Dendritic cell treated with granulocyte-macrophage colony-stimulating factor and Interleukin-4, amounts not matched to agents 40 ng/mL and 50 ng/mL, for 4 days (primary cell): ENCODE measurements at regions not wholly inside any gene's neighbourhood (a gene's known extent, or its start where the extent isn't known, plus 50 kb on each side); places are given as distances from the start of the nearest gene placed in this dataset.
"Not testable (repeated sequence)": the region's sequence is repeated elsewhere in the genome, so short reads cannot be mapped to it uniquely, and the experiment has no call there.

ENCODE experiments used
- H3K27ac Mint-ChIP-seq: one replicate; pipeline ENCODE4 v1.8.0; 2022; ENCODE audit warnings: mild to moderate bottlenecking, mixed read lengths
- H3K27me3 Mint-ChIP-seq: one replicate; pipeline ENCODE4 v1.8.0; 2022; ENCODE audit warnings: mild to moderate bottlenecking, mixed read lengths
- H3K36me3 Mint-ChIP-seq: one replicate; pipeline ENCODE4 v1.8.0; 2022; ENCODE audit warnings: low read depth, mixed read lengths
- H3K4me1 Mint-ChIP-seq: one replicate; pipeline ENCODE4 v1.8.0; 2022; ENCODE audit warnings: low read depth, mixed read lengths
- H3K4me3 Mint-ChIP-seq: one replicate; pipeline ENCODE4 v1.8.0; 2022; ENCODE audit warnings: mild to moderate bottlenecking, moderate library complexity, mixed read lengths
- H3K9me3 Mint-ChIP-seq: one replicate; pipeline ENCODE4 v1.8.0; 2022; ENCODE audit warnings: mixed read lengths
- intact Hi-C: fragments of 100-400 bp; cut with micrococcal nuclease; formaldehyde crosslinking; loops from one replicate; pipeline ENCODE4 v1.15.0; 2022

- no peak overlapping the region for H3K4me3 Mint-ChIP-seq
- no peak overlapping the region for H3K27ac Mint-ChIP-seq
- no peaks in the 10 kb centered on the region for H3K27me3 Mint-ChIP-seq
- no peaks in the 10 kb centered on the region for H3K36me3 Mint-ChIP-seq
- peaks cover 31% of the 10 kb centered on the region for H3K9me3 Mint-ChIP-seq
- intact Hi-C loops = no loop called here
- H3K4me1 Mint-ChIP-seq = no peaks in the 10 kb centered on the region
Observed at GRCh38 chrX:65127842-65128241, 151.6 kb upstream of the ZC4H2 start.

DNA sequence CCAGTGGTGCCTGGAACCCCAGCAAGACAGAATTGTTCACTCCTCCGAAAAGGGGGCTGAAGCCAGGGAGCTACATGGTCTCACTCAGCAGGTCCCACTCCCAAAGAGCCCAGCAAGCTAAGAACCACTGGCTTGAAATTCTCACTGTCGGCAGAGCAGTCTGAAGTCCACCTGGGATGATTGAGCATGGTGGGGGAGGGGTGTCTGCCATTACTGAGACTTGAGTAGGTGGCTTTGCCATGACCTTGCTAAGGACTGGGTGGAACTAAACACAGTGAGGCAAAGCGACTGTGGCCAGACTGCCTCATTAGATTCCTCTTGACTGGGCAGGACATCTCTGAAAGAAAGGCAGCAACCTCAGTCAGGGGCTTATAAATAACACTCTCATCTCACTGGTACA lies 122.6 kb upstream of the ZC4H2 start:
- no peaks in the 10 kb centered on the region for H3K36me3 Mint-ChIP-seq
- no peaks in the 10 kb centered on the region for H3K27me3 Mint-ChIP-seq
- intact Hi-C loops = no loop called here
- peaks cover 37% of the 10 kb centered on the region for H3K9me3 Mint-ChIP-seq
- H3K4me3 Mint-ChIP-seq = no peak overlapping the region
- H3K4me1 Mint-ChIP-seq = no peaks in the 10 kb centered on the region
- no peak overlapping the region for H3K27ac Mint-ChIP-seq

DNA sequence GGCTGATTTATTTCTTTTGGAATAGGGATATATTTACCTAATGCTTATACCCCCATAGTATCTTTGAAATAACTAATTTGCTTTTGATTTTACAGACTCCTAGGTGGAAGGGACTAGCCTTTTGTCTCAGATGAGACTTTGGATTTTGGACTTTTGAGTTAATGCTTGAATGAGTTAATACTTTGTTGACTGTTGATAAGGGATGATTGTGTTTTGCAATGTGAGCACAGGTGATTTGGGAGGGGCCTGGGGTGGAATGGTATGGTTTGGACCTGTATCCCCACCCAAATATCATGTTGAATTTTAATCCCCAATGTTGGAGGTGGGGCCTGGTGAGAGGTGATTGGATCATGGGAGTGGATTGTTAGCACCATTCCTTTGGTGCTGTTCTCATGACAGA lies 117.4 kb upstream of the ZC4H2 start:
- H3K36me3 Mint-ChIP-seq = no peaks in the 10 kb centered on the region
- no peaks in the 10 kb centered on the region for H3K27me3 Mint-ChIP-seq
- peaks cover 11% of the 10 kb centered on the region for H3K9me3 Mint-ChIP-seq
- no peak overlapping the region for H3K27ac Mint-ChIP-seq
- no peak overlapping the region for H3K4me3 Mint-ChIP-seq
- intact Hi-C loops = no loop called here
- no peaks in the 10 kb centered on the region for H3K4me1 Mint-ChIP-seq

- intact Hi-C loops = no loop called here
- H3K27ac Mint-ChIP-seq = no peak overlapping the region
- H3K4me3 Mint-ChIP-seq = no peak overlapping the region
- no peaks in the 10 kb centered on the region for H3K4me1 Mint-ChIP-seq
- no peaks in the 10 kb centered on the region for H3K27me3 Mint-ChIP-seq
- peaks cover 81% of the 10 kb centered on the region for H3K9me3 Mint-ChIP-seq
- H3K36me3 Mint-ChIP-seq = no peaks in the 10 kb centered on the region
Observed at GRCh38 chrX:65073233-65073632, 97.0 kb upstream of the ZC4H2 start.

DNA sequence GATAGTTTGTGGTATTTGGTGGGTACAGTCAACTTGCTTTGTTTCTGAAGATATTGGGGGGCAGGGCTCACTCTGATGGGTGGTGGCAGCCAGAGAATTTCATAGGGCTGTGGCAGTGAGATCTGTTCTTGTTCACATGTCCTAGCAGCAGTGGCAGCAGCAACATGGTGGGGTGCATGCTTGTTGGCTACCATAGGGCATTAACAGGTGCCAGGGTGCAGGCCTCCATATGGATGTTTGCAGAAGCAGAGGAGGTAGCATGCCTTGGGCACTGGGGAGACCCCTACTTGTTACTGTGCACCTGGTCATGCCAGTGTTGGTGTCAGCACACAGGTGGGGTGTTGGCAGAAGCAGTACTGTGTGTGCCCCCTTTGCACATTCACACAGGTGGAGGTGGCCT lies 96.3 kb upstream of the ZC4H2 start:
- Mint-ChIP-seq H3K27ac (no peak overlapping the region), H3K36me3 (no peaks in the 10 kb centered on the region), H3K4me3 (no peak overlapping the region), H3K27me3 (no peaks in the 10 kb centered on the region), H3K9me3 (peaks cover 81% of the 10 kb centered on the region), H3K4me1 (no peaks in the 10 kb centered on the region)
- intact Hi-C loops = no loop called here

GRCh38 chrX:65058626-65059025 lies 82.4 kb upstream of the ZC4H2 start:
- H3K4me1 Mint-ChIP-seq, H3K27me3 Mint-ChIP-seq, H3K27ac Mint-ChIP-seq, H3K4me3 Mint-ChIP-seq, H3K36me3 Mint-ChIP-seq, intact Hi-C loops, H3K9me3 Mint-ChIP-seq: not testable (repeated sequence)

GRCh38 chrX:65045001-65045400 lies 68.8 kb upstream of the ZC4H2 start:
- Mint-ChIP-seq H3K27ac (no peak overlapping the region), H3K27me3 (no peaks in the 10 kb centered on the region), H3K4me1 (no peaks in the 10 kb centered on the region), H3K4me3 (no peak overlapping the region), H3K36me3 (no peaks in the 10 kb centered on the region), H3K9me3 (no peaks in the 10 kb centered on the region)
- intact Hi-C loops = no loop called here

DNA sequence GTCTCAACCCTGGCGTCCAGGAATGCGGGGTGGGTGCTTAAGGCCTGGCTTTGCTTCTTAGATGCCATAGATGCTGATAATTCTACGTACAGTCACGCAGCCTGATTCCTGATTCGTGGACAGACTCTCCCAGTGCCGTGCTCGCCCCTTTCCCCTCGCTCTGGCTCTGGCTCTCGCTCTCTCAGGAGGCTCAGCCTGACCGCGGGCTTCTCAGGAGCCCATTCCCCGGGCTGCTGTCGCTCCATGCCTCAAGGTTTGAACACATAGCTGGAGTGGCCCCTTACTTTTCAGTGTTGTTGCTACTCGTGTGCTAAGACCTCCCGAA lies 59.2 kb upstream of the ZC4H2 start:
- Mint-ChIP-seq H3K27ac (no peak overlapping the region), H3K4me3 (peak overlapping the region; percentile 74), H3K4me1 (peaks cover 6% of the 10 kb centered on the region), H3K27me3 (peaks cover 3% of the 10 kb centered on the region), H3K9me3 (no peaks in the 10 kb centered on the region), H3K36me3 (no peaks in the 10 kb centered on the region)
- intact Hi-C loops = no loop called here

DNA sequence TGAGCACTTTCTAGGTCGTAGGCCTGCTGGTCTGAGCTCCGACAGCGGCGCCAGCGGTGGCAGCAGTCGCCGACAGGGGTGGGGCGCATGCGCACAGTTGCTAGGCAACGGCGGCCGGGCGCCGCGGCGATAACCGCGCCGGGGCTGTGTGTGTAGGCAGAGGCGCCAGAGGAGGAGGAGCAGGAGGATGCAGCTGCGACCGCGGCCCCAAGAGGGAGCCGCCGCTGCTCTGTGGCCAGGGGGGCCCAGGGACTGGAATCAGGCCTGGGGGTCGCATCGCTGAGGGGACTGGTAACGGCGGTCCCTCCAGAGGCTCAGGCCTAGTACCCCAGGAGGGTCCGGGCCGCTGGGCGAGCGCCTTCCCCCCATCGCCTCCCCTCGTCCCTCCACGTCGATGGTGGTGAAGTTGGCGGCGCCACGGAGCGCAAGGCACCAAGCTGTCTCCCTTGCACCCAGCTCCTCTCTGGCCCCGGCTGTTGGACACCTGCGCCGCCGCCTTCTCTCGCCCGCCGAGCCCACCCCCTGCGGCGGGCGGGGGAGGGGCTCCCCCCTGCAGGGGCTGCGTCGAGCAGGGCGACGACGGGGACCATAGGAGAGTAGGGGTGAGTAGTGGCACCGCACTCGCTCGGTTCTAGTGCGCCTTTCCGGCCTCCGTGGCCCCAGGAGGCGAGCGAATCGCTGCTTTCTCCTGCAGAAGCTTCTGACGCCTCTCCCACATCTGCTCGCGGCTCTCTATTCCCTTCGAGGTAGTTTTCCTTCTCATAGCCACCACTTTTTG lies 58.6 kb upstream of the ZC4H2 start, which contains the start of gene ZC3H12B:
ZC3H12B (plus strand) TSS at position 159 of the 778 bp plus-strand sequence.
- peaks cover 3% of the 10 kb centered on the region for H3K27me3 Mint-ChIP-seq
- H3K36me3 Mint-ChIP-seq = no peaks in the 10 kb centered on the region
- no peak within 1 kb of the TSS for H3K27ac Mint-ChIP-seq
- no peaks in the 10 kb centered on the region for H3K9me3 Mint-ChIP-seq
- H3K4me3 Mint-ChIP-seq = peak within 1 kb of the TSS; percentile 74
- intact Hi-C loops = no loop called here
- peaks cover 6% of the 10 kb centered on the region for H3K4me1 Mint-ChIP-seq

DNA sequence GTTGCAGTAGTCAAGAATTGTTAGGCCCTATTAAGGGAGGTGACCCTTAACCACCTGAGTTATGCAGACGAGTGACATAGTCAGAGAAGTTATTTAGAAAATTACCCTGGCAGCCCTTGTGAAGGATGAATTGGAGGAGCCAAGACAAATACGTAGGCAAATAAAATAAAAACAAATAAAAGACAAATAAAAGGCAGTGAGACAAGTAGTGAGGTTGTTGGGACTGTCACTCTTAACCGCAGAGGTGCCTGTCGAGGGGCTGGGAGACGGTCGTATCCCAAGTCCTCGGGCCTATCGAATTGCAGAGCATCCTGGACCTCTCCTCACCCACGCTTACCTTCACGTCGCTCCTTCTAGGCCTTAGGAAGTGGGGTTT lies 58.0 kb upstream of the ZC4H2 start:
- no peaks in the 10 kb centered on the region for H3K36me3 Mint-ChIP-seq
- H3K27me3 Mint-ChIP-seq = peaks cover 3% of the 10 kb centered on the region
- peaks cover 6% of the 10 kb centered on the region for H3K4me1 Mint-ChIP-seq
- peak overlapping the region; percentile 63 for H3K4me3 Mint-ChIP-seq
- no peaks in the 10 kb centered on the region for H3K9me3 Mint-ChIP-seq
- H3K27ac Mint-ChIP-seq = no peak overlapping the region
- intact Hi-C loops = no loop called here
